B cell (primary cell): ENCODE measurements at regions not wholly inside any gene's neighbourhood (a gene's known extent, or its start where the extent isn't known, plus 50 kb on each side); places are given as distances from the start of the nearest gene placed in this dataset.

Experiments used
- CTCF ChIP-seq: fragments of 200-600 bp; IDR thresholded peaks from one replicate; pipeline ENCODE4 v1.8.0; 2022; ENCODE audit warnings: antibody characterized with exemption, mild to moderate bottlenecking
- EZH2 ChIP-seq: IDR thresholded peaks from 2 replicates; pipeline ENCODE4 v1.6.1; 2012; ENCODE audit warnings: borderline replicate concordance, low read depth, mild to moderate bottlenecking, moderate library complexity, low read length; ENCODE audit not compliant: insufficient read depth, poor library complexity, severe bottlenecking

- TF ChIP-seq CTCF (no peak), EZH2 (no peak)
These were observed 190.4 kb downstream of the NUAK1 start for GRCh38 chr12:105948331-105948730.
